Motor neuron (in vitro differentiated cells): ENCODE measurements at regions not wholly inside any gene's neighbourhood (a gene's known extent, or its start where the extent isn't known, plus 50 kb on each side); places are given as distances from the start of the nearest gene placed in this dataset.
"Not testable (repeated sequence)": the region's sequence is repeated elsewhere in the genome, so short reads cannot be mapped to it uniquely, and the experiment has no call there.

Experiments used
- ATAC-seq, 8 experiments: fragments of 200-7000 bp; cut with Tn5 transposase; replicated peaks in 6 of 8; 2 replicates each; pipeline ENCODE4 v1.8.0; 2021; ENCODE audit warnings: mild to moderate bottlenecking in 8 of 8, moderate library complexity in 8 of 8
- H3K27ac ChIP-seq, 2 donors: fragments of 250-450 bp; sonication (Bioruptor Pico); 2 replicates each; pipeline ENCODE4 v1.9.0; 2021; ENCODE audit warnings: antibody characterized with exemption in 2 of 2, mild to moderate bottlenecking in 2 of 2, moderate library complexity in 1 of 2
- H3K4me1 ChIP-seq, 2 donors: fragments of 250-450 bp; sonication (Bioruptor Pico); replicated peaks in 1 of 2; 2 replicates each; pipeline ENCODE4 v1.6.1; 2021; ENCODE audit warnings: antibody characterized with exemption in 2 of 2, mild to moderate bottlenecking in 2 of 2, moderate library complexity in 1 of 2
- H3K4me3 ChIP-seq, 5 donors: fragments of 250-450 bp; sonication (Bioruptor Pico); 2 replicates each; pipeline ENCODE4 v1.9.0; 2021; ENCODE audit warnings: antibody characterized with exemption in 5 of 5, mild to moderate bottlenecking in 5 of 5, moderate library complexity in 4 of 5
- WGBS, 10 experiments: fragments of 450-650 bp; shearing (Covaris generic); methylation state at CpG; one replicate each; pipeline ENCODE4 v1.0.0; 2022; 5-methylcytosine and 5-hydroxymethylcytosine counted together
- in situ Hi-C, 9 experiments: fragments of 400-800 bp; cut with MboI; loops; one replicate each; pipeline ENCODE4 v1.15.0; 2021; ENCODE audit warnings: low sequenced_read_pairs in 9 of 9, low pct_unique_long_range_greater_than_20kb in 2 of 9; ENCODE audit not compliant: unreplicated experiment in 9 of 9

DNA sequence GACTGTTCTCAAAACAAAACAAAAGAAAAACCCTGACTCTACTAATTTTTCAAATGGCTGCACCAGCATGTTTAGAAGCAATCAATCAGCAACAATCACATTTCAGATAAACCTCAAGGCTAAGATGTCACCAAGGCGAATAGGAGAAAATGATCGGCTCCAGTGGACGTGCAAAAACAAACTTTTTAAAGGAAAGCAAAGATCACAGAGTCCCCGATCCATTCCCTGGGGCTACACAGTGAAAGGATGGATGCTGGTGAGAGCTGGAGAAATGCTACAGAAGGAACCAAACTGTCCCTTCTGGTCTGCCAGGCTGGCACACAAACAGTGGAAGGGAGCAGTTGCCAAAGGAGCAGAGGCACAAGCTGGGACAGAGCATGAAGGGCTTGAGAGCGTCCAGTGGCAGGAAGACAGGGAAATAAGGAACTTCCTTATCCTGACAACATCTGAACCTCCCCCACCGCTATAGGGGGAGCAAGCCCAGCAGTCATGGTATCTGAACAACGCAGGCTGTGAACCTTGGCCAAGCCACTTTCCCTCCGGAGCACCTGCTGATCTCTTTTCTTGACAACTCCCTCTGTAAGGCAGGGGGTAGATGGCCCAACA, 73.7 kb upstream of the HIVEP1 start:
- Histone ChIP-seq H3K4me1 (peaks cover 0 to 4% of the 10 kb centered on the region in 2 donors), H3K27ac (no peak overlapping the region), H3K4me3 (no peak overlapping the region)
- WGBS, 10 experiments = 40 to 90% (median 66%) methylated on average over 2 to 8 of the region's 8 CpGs
- in situ Hi-C loops = no loop called here
- ATAC-seq = no peak

DNA sequence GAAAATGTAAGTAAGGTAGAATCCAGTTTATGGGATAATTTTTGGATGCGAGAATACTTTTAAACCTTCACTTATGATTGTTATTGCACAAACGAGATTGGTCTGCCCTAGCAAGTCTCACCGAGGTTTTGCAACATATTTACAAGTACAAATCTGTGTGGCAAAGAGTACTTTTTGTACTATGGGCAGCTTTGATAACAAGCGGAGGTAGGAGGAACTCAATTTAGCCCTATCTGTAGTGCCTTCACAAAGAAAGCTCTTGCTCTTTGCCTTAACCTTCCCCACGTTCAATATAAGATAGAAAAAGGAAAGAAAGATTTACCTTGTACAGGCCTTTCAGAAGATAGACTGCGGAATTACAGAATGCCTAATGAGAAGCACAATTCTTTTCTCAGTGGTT, 77.5 kb upstream of the HIVEP1 start:
- 64 to 100% (median 85%) methylated on average over 2 to 6 of the region's 6 CpGs for WGBS, 10 experiments
- ATAC-seq = no peak
- Histone ChIP-seq H3K4me3 (no peak overlapping the region), H3K4me1 (peaks cover 0 to 4% of the 10 kb centered on the region in 2 donors), H3K27ac (no peak overlapping the region)
- in situ Hi-C loops = no loop called here

DNA sequence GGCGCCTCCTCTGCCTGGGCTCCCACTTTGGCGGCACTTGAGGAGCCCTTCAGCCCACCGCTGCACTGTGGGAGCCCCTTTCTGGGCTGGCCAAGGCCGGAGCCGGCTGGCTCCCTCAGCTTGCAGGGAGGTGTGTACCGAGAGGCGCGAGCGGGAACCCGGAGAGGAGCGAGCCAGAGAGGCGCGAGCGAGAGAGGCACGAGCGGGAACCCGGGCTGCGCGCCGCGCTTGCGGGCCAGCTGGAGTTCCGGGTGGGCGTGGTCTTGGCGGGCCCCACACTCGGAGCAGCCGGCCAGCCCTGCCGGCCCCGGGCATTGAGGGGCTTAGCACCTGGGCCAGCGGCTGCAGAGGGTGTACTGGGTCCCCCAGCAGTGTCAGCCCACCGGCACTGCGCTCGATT, 79.2 kb upstream of the HIVEP1 start:
- WGBS, 10 experiments = 100% methylated on average over 1 to 3 of the region's 33 CpGs; no CpG with 5 or more reads in 5 of the 10 experiments
- ATAC-seq, H3K4me1 ChIP-seq, in situ Hi-C loops, H3K4me3 ChIP-seq, H3K27ac ChIP-seq: not testable (repeated sequence)

DNA sequence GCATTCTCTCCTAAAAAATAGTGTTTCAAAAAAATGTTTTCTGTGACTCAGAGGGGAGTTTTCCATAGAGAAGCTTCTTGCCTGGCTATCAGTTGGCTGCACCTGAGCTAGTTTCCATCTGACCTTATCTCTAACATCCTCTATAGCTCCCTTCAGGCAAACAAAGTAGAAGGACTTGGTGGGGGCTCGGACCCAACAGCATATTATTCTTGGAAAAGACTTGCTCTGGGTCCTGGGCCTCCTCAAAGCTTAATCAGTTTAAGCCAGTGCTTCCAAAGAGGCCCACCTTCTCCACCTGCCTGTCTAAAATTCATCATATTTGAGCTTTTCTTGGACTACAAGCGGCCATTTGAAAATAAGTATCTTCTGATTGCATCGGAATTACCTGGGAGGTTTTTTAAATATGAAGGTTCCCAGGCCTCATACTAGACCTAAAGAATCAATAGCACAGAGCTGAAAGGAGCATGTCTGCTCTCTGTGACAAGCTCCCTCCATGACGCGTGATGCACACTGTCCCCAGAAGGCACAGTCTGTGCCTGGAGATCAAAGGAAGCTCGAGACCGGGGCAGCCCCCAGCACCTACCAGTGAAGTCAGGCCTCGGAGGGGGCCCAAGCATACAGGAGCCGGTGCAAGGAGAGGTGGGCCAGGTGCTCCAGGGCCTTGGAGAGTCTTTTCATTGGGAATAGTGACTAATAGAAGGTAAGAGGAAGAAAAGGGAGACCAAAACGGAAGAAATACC, 80.6 kb upstream of the HIVEP1 start:
- 63 to 96% (median 87%) methylated on average over 3 to 7 of the region's 10 CpGs; no CpG with 5 or more reads in 1 of the 10 experiments for WGBS, 10 experiments
- no peak for ATAC-seq
- in situ Hi-C loops = no loop called here

DNA sequence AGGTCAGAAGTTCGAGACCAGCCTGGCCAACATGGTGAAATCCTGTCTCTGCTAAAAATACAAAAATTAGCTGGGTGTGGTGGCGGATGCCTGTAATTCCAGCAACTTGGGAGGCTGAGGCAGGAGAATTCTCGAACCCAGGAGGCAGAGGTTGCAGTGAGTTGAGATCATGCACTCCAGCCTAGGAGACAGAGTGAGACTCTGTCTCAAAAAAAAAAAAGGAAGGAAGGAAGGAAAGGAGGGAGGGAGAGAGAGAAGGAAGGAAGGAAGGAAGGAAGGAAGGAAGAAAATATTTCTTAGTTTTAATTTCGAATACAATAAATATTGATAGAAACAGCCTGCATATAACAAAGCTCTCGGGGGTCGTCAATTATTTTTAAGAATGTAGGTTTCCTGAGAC, 81.3 kb upstream of the HIVEP1 start:
- in situ Hi-C loops, H3K4me3 ChIP-seq: not testable (repeated sequence)
- WGBS, 10 experiments = 84 to 100% (median 92%) methylated on average over 2 to 6 of the region's 6 CpGs

More for the DNA sequence above, 80.6 kb upstream of the HIVEP1 start:
- H3K4me1 ChIP-seq = no peaks in the 10 kb centered on the region
- H3K27ac ChIP-seq = no peak overlapping the region
- H3K4me3 ChIP-seq = no peak overlapping the region

DNA sequence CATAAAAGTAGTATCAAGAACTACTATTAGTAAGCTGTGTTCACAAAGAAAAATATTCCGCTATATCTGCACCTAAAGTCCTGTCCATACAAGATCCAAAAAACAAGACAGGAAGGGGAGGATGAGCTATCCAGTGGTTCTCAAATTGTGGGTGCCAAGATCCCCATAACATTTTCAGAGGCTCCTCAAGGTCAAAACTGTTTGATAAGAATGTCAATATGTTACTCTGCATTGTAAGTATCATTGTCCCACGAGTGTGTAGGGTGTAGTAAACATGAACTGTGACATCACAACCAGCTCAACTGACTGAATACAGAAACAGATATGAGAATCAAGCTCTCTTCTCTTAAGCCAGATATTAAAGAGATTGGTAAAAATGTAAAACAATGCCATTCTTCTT, 81.9 kb upstream of the HIVEP1 start:
- Histone ChIP-seq H3K4me3 (no peak overlapping the region), H3K27ac (no peak overlapping the region), H3K4me1 (no peaks in the 10 kb centered on the region)
- in situ Hi-C loops = no loop called here
- no peak for ATAC-seq
- WGBS, 10 experiments = 65 to 100% (median 86%) methylated on average over 1 to 2 of the region's 2 CpGs; no CpG with 5 or more reads in 1 of the 10 experiments

More for the DNA sequence above, 81.3 kb upstream of the HIVEP1 start:
- H3K4me1 ChIP-seq, ATAC-seq, H3K27ac ChIP-seq: not testable (repeated sequence)

DNA sequence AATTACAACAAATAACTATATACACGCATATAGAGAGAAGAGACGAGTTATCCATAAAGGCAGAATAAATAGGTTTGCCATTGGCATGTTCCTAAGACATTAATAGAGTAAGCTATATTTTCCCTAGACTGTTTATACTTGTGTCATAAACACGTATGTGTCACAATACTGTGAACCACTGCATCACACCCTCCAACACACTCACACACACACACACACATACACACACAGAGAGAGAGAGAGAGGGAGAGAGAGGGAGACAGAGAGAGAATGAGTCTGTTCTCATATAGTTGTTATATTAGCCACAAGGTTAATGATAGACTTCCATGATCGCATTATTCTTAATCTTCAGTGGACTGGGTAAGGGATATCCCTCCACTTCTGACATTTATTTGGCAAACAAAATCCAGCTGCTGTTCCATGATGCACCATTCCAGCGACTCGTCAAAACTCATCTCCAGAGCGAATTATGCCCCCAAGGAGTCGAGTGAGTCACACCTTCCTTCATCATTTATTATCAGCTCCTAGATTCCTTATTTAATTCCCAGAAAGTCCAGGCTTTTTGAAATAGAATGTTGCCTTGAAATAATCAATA, 82.8 kb upstream of the HIVEP1 start:
- in situ Hi-C loops = no loop called here
- Histone ChIP-seq H3K4me1 (no peaks in the 10 kb centered on the region), H3K27ac (no peak overlapping the region), H3K4me3 (no peak overlapping the region)
- ATAC-seq = peak in 1 of 8 experiments; percentile 53
- 60 to 100% (median 95%) methylated on average over 1 to 7 of the region's 8 CpGs; no CpG with 5 or more reads in 1 of the 10 experiments for WGBS, 10 experiments

DNA sequence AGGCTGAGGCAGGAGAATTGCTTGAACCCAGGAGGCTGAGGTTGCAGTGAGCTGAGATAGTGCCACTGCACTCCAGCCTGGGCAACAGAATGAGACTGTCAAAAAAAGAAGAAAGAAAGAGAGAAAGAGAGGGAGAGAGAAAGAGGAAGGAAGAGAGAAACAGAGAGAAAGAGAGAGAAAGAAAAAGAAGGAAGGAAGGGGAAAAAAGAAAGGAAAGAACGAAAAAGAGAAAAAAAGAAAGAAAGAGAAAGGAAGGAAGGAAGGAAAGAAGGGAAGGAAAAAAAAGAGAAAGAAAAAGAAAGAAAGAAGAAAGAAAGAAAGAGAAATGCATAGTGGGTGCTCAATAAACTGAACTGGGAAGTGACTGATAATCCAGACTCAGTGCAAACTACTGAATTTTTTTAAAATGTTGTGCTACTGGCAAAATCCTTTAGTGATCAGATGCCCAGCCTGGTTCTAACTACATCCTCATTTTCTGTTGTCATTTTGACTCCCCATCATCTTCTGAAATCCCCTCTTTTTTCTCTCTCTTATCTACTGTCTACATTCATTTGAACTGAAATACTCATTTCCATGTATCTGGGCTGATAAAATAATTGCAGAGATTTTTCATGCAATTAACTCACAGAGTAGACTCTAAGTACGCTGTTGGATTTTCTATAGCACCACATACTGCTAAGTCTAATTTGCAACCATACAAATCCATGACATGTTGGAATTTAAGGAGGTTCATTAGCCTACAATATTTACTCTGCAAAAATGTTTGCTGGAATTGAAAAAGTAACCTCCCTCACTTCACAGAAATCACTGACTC, 85.3 kb upstream of the HIVEP1 start:
- in situ Hi-C loops = no loop called here
- 79 to 94% (median 83%) methylated on average over 1 to 2 of the region's 2 CpGs; no CpG with 5 or more reads in 1 of the 10 experiments for whole genome bisulfite sequencing, 10 experiments
- ATAC-seq = peak in 1 of 8 experiments; percentile 26
- Histone ChIP-seq H3K4me3 (no peak overlapping the region), H3K4me1 (no peaks in the 10 kb centered on the region), H3K27ac (no peak overlapping the region)

DNA sequence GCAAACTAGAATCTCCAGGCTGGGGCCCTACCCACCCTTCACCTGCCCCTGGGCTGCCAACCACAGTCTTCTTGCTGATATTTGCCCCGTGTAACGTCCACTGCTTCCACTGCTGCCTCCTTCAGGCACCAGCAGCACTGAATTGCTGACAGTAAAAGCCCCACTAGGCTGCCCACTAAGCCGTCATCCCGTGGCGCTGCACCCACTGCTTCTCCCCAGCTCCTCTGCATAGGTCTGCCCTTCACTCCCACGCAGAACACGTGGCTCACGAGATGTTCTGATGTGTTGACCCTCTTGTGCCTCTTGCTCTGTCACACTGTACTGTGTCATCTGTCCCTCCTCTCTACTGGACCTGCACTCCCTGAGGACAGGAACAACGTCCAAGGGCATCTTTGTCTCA, 86.3 kb upstream of the HIVEP1 start:
- Histone ChIP-seq H3K4me1 (no peaks in the 10 kb centered on the region), H3K4me3 (no peak overlapping the region), H3K27ac (no peak overlapping the region)
- whole genome bisulfite sequencing, 10 experiments = 70 to 100% (median 90%) methylated on average over 1 to 8 of the region's 9 CpGs; no CpG with 5 or more reads in 5 of the 10 experiments
- in situ Hi-C loops = no loop called here
- no peak for ATAC-seq

DNA sequence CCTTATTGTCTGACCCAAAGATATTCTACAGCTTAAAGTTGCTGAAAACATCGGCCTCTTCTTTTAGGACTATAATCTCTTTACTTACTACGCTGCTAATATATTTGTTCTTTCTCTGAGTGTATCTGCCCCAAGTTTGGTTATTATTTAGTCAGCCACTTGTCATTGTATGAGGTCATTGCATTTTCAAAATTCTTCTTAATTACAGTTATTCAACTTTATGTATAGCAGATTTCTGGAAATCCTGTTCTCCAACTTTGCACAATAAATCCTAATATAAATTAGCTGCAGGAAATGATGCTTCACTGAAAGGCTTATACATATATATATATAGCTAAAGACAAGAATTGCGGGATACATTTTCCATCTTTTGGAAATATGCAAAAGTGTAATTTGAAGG, 88.5 kb upstream of the HIVEP1 start:
- no peak overlapping the region for H3K4me3 ChIP-seq
- H3K27ac ChIP-seq = no peak overlapping the region
- H3K4me1 ChIP-seq = peaks cover 10 to 11% of the 10 kb centered on the region in 2 donors
- WGBS, 10 experiments = 55 to 100% (median 94%) methylated on average over 2 to 3 of the region's 3 CpGs; no CpG with 5 or more reads in 1 of the 10 experiments
- in situ Hi-C loops = no loop called here
- ATAC-seq = no peak

DNA sequence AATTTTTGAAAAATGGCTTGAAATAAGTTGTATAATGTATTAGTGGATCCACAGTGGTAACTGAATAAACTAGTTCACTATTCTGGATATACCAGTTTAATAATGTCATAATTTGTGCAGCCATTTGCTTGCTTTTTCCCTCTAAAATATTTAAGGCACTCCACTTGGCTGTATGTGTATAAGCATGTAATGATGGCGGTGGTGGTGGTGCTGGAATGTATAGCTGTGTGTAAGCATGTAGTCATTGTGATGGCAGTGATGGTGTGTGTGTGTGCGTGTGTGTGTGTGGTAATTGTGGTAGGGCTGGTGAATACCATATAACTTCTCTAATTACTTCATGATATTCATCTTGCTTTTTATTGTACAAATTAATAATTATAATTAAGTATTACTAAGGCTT, 89.2 kb upstream of the HIVEP1 start:
- Histone ChIP-seq H3K4me3 (no peak overlapping the region), H3K4me1 (peaks cover 15 to 18% of the 10 kb centered on the region in 2 donors), H3K27ac (no peak overlapping the region)
- ATAC-seq = no peak
- in situ Hi-C loops = no loop called here
- WGBS, 10 experiments = 70 to 100% (median 100%) methylated on average over 1 to 2 of the region's 2 CpGs; no CpG with 5 or more reads in 2 of the 10 experiments

DNA sequence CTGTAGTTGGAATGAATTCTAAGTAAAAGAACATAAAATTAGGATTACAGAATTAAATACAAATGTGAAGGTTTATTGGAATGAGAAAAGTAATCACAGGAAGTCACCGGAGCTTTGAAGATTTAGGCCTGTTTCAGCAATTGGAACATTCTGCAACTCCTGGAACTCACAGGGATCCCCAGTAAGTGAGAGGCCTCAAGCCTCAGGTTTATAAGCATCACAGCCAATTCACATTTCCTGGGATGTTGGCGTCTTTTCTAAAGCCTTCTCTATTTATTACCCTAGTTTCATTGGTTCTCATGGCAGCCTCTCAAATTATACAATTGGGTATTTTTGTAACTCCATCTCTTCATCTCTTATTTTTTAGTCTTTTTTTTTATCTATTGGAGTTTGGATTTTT, 90.4 kb upstream of the HIVEP1 start:
- 11 to 100% (median 86%) methylated on average over 1 to 2 of the region's 2 CpGs for WGBS, 10 experiments
- H3K4me1 ChIP-seq = peaks cover 20 to 22% of the 10 kb centered on the region in 2 donors
- ATAC-seq = no peak
- H3K27ac ChIP-seq = no peak overlapping the region
- no peak overlapping the region for H3K4me3 ChIP-seq
- in situ Hi-C loops = no loop called here

DNA sequence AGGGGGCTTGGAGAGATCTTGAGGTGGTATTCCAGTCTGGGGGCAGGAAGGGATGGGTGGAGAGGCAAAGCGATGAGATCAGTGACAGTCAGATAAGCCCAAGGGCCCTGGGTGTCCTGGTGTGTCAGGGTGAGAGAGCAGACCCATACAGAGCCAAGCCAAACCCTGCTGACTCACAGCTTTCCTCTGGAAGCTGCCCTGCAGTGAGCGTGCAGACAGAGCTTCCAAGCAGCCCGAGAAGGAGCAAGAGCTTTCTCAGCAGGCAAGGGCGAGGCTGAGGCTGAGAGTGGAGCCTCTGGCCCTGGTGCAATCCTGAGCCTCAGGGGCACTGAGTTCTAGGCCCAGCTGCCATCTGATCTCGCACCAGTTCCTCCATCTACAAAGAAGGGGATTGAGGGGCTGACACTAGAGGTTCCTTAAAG, 91.1 kb upstream of the HIVEP1 start:
- peak; percentile 46 to 95 (median 64) for ATAC-seq
- in situ Hi-C loops = no loop called here
- peaks cover 20 to 22% of the 10 kb centered on the region in 2 donors for H3K4me1 ChIP-seq
- H3K27ac ChIP-seq = no peak overlapping the region
- 0 to 90% (median 80%) methylated on average over 1 to 3 of the region's 5 CpGs; no CpG with 5 or more reads in 5 of the 10 experiments for WGBS, 10 experiments
- no peak overlapping the region for H3K4me3 ChIP-seq
